WTC11 (cell line): ENCODE measurements at regions not wholly inside any gene's neighbourhood (a gene's known extent, or its start where the extent isn't known, plus 50 kb on each side); places are given as distances from the start of the nearest gene placed in this dataset.

Source experiments
- ATAC-seq: fragments of 200-7000 bp; cut with Tn5 transposase; 2 replicates; pipeline ENCODE4 v1.10.0; 2021; ENCODE audit warnings: mild to moderate bottlenecking, moderate library complexity
- CTCF ChIA-PET: fragments of 300-600 bp; sonication (Branson Sonifier 250); formaldehyde crosslinking; loops from one replicate; lab custom pipeline; 2021; ENCODE audit warnings: antibody characterized with exemption; lab: Charles Lee
- POLR2A ChIA-PET: fragments of 350-600 bp; sonication (Branson Sonifier 250); formaldehyde crosslinking; loops from one replicate; lab custom pipeline; 2021; ENCODE audit warnings: antibody characterized with exemption; lab: Charles Lee
- DNase-seq: peaks from one replicate; pipeline ENCODE4 v3.0.0; 2021; ENCODE audit warnings: low spot score
- H3K27ac Mint-ChIP-seq: 2 replicates; pipeline ENCODE4 v1.8.0; 2021; ENCODE audit warnings: mixed read lengths
- H3K27me3 Mint-ChIP-seq: 2 replicates; pipeline ENCODE4 v1.8.0; 2021; ENCODE audit warnings: low read depth, mild to moderate bottlenecking, moderate library complexity, mixed read lengths
- H3K36me3 Mint-ChIP-seq: 2 replicates; pipeline ENCODE4 v1.8.0; 2021; ENCODE audit warnings: mixed read lengths
- H3K4me1 Mint-ChIP-seq: 2 replicates; pipeline ENCODE4 v1.8.0; 2022; ENCODE audit warnings: mixed read lengths
- H3K4me3 Mint-ChIP-seq: 2 replicates; pipeline ENCODE4 v1.8.0; 2021; ENCODE audit warnings: mild to moderate bottlenecking, moderate library complexity, mixed read lengths
- H3K9me3 Mint-ChIP-seq: 2 replicates; pipeline ENCODE4 v1.8.0; 2021; ENCODE audit warnings: mixed read lengths
- EMX1 ChIP-seq: fragments of 250-450 bp; sonication (Bioruptor Pico); IDR thresholded peaks from 2 replicates; pipeline ENCODE4 v1.8.0; 2021; ENCODE audit warnings: mild to moderate bottlenecking
- ESRRA ChIP-seq: sonication (generic); formaldehyde crosslinking; IDR thresholded peaks from 2 replicates; pipeline ENCODE4 v1.8.1; 2022; ENCODE audit warnings: mild to moderate bottlenecking, missing genetic modification reagents, borderline replicate concordance
- FOXK1 ChIP-seq: sonication (generic); formaldehyde crosslinking; IDR thresholded peaks from 2 replicates; pipeline ENCODE4 v1.8.0; 2022; ENCODE audit warnings: mild to moderate bottlenecking, moderate library complexity, missing genetic modification reagents
- GTF2I ChIP-seq: fragments of 250-450 bp; sonication (Bioruptor Pico); conservative IDR thresholded peaks from 2 replicates; pipeline ENCODE4 v1.4.0; 2021; ENCODE audit warnings: mild to moderate bottlenecking
- IRF2 ChIP-seq: sonication (generic); formaldehyde crosslinking; IDR thresholded peaks from 2 replicates; pipeline ENCODE4 v1.8.0; 2022; ENCODE audit warnings: low read depth, missing genetic modification reagents, borderline replicate concordance
- MYBL2 ChIP-seq: sonication (generic); formaldehyde crosslinking; IDR thresholded peaks from 2 replicates; pipeline ENCODE4 v1.8.1; 2023; ENCODE audit warnings: mild to moderate bottlenecking, moderate library complexity, missing genetic modification reagents
- RELA ChIP-seq: sonication (generic); formaldehyde crosslinking; IDR thresholded peaks from 2 replicates; pipeline ENCODE4 v1.8.1; 2022; ENCODE audit warnings: missing genetic modification reagents, mild to moderate bottlenecking, borderline replicate concordance
- SMAD4 ChIP-seq: sonication (generic); formaldehyde crosslinking; IDR thresholded peaks from 2 replicates; pipeline ENCODE4 v1.8.0; 2022; ENCODE audit warnings: mild to moderate bottlenecking, missing genetic modification reagents
- SP1 ChIP-seq: sonication (generic); formaldehyde crosslinking; conservative IDR thresholded peaks from 2 replicates; pipeline ENCODE4 v1.8.1; 2022; ENCODE audit warnings: missing genetic modification reagents
- ZNF121 ChIP-seq: sonication (generic); formaldehyde crosslinking; IDR thresholded peaks from 2 replicates; pipeline ENCODE4 v1.8.0; 2023; ENCODE audit warnings: missing genetic modification reagents
- ZNF219 ChIP-seq: sonication (generic); formaldehyde crosslinking; IDR thresholded peaks from 2 replicates; pipeline ENCODE4 v1.8.0; 2023; ENCODE audit warnings: missing genetic modification reagents, mild to moderate bottlenecking, borderline replicate concordance
- TF ChIP-seq, protein P1 (sequence below): sonication (generic); formaldehyde crosslinking; IDR thresholded peaks from 2 replicates; pipeline ENCODE4 v1.8.0; 2023; ENCODE audit warnings: missing genetic modification reagents
- TF ChIP-seq, protein P2 (sequence below): sonication (generic); formaldehyde crosslinking; IDR thresholded peaks from 2 replicates; pipeline ENCODE4 v1.8.1; 2023; ENCODE audit warnings: mild to moderate bottlenecking, moderate library complexity, missing genetic modification reagents
- TF ChIP-seq, protein P3 (sequence below): sonication (generic); formaldehyde crosslinking; IDR thresholded peaks from 2 replicates; pipeline ENCODE4 v1.8.0; 2023; ENCODE audit warnings: missing genetic modification reagents, mild to moderate bottlenecking, borderline replicate concordance
- TF ChIP-seq, protein P4 (sequence below): sonication (generic); formaldehyde crosslinking; IDR thresholded peaks from 2 replicates; pipeline ENCODE4 v1.8.1; 2023; ENCODE audit warnings: mild to moderate bottlenecking, missing genetic modification reagents
- TF ChIP-seq, protein P5 (sequence below): sonication (generic); formaldehyde crosslinking; IDR thresholded peaks from 2 replicates; pipeline ENCODE4 v1.8.1; 2022; ENCODE audit warnings: low read depth, mild to moderate bottlenecking, moderate library complexity, missing genetic modification reagents, borderline replicate concordance
- TF ChIP-seq, protein P6 (sequence below): fragments of 250-450 bp; sonication (Bioruptor Pico); IDR thresholded peaks from 2 replicates; pipeline ENCODE4 v1.9.0; 2021; ENCODE audit warnings: mild to moderate bottlenecking, borderline replicate concordance
- TF ChIP-seq, protein P7 (sequence below): fragments of 200-600 bp; IDR thresholded peaks from 2 replicates; pipeline ENCODE4 v1.8.0; 2022; ENCODE audit warnings: antibody characterized with exemption

DNA sequence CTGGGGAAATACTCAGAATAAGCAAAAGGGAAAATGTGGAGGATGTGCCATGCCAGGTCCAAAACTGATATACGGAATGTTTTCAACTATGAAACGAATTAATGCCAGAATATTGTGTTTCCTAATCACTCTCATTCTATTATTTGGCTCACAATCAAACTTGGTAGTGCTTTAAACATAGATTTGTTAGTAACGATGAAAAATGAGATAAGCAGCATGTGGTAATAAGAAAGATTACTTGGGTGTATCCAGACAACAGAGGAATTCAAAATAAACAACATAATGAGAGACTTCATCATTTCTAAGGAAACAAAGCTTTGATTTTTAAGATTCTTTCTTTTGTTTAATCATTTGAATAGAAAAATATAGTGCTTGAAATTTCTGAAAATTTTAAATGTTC is 237.3 kb downstream of the TACR3 start (continued):
- TF ChIP-seq FOXK1 (no peak), EMX1 (CRISPR knock-in tag) (no peak)
- TF ChIP-seq, protein P1, sequence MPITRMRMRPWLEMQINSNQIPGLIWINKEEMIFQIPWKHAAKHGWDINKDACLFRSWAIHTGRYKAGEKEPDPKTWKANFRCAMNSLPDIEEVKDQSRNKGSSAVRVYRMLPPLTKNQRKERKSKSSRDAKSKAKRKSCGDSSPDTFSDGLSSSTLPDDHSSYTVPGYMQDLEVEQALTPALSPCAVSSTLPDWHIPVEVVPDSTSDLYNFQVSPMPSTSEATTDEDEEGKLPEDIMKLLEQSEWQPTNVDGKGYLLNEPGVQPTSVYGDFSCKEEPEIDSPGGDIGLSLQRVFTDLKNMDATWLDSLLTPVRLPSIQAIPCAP (CRISPR knock-in tag), result no peak

DNA sequence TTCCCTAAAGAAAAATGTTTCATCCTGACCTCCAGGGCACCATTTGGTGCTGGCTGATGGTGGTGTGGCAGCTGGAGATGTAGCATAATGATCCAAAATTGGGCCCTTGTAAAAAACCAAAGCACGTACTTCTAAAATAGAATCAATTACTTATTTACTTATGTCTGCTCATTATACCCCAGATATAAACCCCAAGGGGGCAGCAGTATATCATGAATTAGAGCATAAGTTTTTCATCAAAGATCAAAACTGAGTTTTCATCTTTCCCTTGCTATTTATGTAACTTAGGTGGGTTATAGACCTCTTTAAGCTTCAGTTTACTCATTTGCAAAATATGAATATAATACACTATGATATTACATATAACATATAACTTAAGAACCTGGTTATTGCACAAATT is 241.1 kb downstream of the TACR3 start:
- no peak for TF ChIP-seq ZNF219
- no peak for TF ChIP-seq SMAD4 (CRISPR knock-in tag)
- TF ChIP-seq, protein P2, sequence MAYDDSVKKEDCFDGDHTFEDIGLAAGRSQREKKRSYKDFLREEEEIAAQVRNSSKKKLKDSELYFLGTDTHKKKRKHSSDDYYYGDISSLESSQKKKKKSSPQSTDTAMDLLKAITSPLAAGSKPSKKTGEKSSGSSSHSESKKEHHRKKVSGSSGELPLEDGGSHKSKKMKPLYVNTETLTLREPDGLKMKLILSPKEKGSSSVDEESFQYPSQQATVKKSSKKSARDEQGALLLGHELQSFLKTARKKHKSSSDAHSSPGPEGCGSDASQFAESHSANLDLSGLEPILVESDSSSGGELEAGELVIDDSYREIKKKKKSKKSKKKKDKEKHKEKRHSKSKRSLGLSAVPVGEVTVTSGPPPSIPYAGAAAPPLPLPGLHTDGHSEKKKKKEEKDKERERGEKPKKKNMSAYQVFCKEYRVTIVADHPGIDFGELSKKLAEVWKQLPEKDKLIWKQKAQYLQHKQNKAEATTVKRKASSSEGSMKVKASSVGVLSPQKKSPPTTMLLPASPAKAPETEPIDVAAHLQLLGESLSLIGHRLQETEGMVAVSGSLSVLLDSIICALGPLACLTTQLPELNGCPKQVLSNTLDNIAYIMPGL, result no peak
- TF ChIP-seq, protein P3, sequence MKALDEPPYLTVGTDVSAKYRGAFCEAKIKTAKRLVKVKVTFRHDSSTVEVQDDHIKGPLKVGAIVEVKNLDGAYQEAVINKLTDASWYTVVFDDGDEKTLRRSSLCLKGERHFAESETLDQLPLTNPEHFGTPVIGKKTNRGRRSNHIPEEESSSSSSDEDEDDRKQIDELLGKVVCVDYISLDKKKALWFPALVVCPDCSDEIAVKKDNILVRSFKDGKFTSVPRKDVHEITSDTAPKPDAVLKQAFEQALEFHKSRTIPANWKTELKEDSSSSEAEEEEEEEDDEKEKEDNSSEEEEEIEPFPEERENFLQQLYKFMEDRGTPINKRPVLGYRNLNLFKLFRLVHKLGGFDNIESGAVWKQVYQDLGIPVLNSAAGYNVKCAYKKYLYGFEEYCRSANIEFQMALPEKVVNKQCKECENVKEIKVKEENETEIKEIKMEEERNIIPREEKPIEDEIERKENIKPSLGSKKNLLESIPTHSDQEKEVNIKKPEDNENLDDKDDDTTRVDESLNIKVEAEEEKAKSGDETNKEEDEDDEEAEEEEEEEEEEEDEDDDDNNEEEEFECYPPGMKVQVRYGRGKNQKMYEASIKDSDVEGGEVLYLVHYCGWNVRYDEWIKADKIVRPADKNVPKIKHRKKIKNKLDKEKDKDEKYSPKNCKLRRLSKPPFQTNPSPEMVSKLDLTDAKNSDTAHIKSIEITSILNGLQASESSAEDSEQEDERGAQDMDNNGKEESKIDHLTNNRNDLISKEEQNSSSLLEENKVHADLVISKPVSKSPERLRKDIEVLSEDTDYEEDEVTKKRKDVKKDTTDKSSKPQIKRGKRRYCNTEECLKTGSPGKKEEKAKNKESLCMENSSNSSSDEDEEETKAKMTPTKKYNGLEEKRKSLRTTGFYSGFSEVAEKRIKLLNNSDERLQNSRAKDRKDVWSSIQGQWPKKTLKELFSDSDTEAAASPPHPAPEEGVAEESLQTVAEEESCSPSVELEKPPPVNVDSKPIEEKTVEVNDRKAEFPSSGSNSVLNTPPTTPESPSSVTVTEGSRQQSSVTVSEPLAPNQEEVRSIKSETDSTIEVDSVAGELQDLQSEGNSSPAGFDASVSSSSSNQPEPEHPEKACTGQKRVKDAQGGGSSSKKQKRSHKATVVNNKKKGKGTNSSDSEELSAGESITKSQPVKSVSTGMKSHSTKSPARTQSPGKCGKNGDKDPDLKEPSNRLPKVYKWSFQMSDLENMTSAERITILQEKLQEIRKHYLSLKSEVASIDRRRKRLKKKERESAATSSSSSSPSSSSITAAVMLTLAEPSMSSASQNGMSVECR (CRISPR knock-in tag), result no peak
- TF ChIP-seq RELA, result no peak
- no peak for TF ChIP-seq ZNF121
- TF ChIP-seq ESRRA (CRISPR knock-in tag), result no peak
- no peak for DNase-seq
- peaks cover 6% of the 10 kb centered on the region; the same call in 1 of the 2 replicates for H3K27me3 Mint-ChIP-seq
- POLR2A ChIA-PET, result no interaction called here
- ATAC-seq, result no peak
- no peak overlapping the region for H3K27ac Mint-ChIP-seq
- no peaks in the 10 kb centered on the region for H3K36me3 Mint-ChIP-seq
- H3K9me3 Mint-ChIP-seq, result no peaks in the 10 kb centered on the region
- CTCF ChIA-PET, result no interaction called here
- no peak overlapping the region for H3K4me3 Mint-ChIP-seq
- no peaks in the 10 kb centered on the region; the same call in 1 of the 2 replicates for H3K4me1 Mint-ChIP-seq

DNA sequence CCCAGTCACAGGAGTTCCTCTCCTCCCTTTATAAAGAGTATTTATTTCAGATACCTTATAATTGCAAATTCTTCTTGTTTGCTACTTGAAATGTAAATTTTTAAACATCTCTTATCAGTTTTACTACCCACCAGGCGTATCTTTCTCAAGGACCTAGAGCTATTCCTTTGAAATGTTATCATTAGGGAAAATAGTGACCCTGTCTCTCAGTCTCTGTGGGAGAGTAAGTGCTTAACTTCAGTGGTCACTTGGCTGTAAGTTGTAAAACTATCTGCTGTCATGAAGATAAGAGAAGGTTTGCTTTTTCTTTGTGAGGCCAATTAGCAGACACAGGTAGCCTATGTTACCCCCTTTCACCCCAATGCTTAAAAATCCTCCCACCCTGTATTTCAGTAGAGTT is 241.6 kb downstream of the TACR3 start:
- DNase-seq (no peak), ATAC-seq (peak; percentile 64)
- POLR2A ChIA-PET, result no interaction called here
- no peaks in the 10 kb centered on the region for H3K9me3 Mint-ChIP-seq
- H3K36me3 Mint-ChIP-seq, result no peaks in the 10 kb centered on the region
- CTCF ChIA-PET, result no interaction called here
- H3K27me3 Mint-ChIP-seq, result peaks cover 6% of the 10 kb centered on the region; the same call in 1 of the 2 replicates
- H3K4me1 Mint-ChIP-seq, result no peaks in the 10 kb centered on the region; the same call in 1 of the 2 replicates
- no peak overlapping the region for H3K27ac Mint-ChIP-seq
- no peak overlapping the region for H3K4me3 Mint-ChIP-seq
- TF ChIP-seq SP1 (CRISPR knock-in tag) (no peak), MYBL2 (CRISPR knock-in tag) (no peak), GTF2I (CRISPR knock-in tag) (no peak), ZNF219 (no peak), IRF2 (CRISPR knock-in tag) (no peak), ZNF121 (no peak)
- TF ChIP-seq, protein P4, sequence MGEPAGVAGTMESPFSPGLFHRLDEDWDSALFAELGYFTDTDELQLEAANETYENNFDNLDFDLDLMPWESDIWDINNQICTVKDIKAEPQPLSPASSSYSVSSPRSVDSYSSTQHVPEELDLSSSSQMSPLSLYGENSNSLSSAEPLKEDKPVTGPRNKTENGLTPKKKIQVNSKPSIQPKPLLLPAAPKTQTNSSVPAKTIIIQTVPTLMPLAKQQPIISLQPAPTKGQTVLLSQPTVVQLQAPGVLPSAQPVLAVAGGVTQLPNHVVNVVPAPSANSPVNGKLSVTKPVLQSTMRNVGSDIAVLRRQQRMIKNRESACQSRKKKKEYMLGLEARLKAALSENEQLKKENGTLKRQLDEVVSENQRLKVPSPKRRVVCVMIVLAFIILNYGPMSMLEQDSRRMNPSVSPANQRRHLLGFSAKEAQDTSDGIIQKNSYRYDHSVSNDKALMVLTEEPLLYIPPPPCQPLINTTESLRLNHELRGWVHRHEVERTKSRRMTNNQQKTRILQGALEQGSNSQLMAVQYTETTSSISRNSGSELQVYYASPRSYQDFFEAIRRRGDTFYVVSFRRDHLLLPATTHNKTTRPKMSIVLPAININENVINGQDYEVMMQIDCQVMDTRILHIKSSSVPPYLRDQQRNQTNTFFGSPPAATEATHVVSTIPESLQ (CRISPR knock-in tag), result no peak
- TF ChIP-seq, protein P5, sequence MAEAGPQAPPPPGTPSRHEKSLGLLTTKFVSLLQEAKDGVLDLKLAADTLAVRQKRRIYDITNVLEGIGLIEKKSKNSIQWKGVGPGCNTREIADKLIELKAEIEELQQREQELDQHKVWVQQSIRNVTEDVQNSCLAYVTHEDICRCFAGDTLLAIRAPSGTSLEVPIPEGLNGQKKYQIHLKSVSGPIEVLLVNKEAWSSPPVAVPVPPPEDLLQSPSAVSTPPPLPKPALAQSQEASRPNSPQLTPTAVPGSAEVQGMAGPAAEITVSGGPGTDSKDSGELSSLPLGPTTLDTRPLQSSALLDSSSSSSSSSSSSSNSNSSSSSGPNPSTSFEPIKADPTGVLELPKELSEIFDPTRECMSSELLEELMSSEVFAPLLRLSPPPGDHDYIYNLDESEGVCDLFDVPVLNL, result no peak
- TF ChIP-seq, protein P6, sequence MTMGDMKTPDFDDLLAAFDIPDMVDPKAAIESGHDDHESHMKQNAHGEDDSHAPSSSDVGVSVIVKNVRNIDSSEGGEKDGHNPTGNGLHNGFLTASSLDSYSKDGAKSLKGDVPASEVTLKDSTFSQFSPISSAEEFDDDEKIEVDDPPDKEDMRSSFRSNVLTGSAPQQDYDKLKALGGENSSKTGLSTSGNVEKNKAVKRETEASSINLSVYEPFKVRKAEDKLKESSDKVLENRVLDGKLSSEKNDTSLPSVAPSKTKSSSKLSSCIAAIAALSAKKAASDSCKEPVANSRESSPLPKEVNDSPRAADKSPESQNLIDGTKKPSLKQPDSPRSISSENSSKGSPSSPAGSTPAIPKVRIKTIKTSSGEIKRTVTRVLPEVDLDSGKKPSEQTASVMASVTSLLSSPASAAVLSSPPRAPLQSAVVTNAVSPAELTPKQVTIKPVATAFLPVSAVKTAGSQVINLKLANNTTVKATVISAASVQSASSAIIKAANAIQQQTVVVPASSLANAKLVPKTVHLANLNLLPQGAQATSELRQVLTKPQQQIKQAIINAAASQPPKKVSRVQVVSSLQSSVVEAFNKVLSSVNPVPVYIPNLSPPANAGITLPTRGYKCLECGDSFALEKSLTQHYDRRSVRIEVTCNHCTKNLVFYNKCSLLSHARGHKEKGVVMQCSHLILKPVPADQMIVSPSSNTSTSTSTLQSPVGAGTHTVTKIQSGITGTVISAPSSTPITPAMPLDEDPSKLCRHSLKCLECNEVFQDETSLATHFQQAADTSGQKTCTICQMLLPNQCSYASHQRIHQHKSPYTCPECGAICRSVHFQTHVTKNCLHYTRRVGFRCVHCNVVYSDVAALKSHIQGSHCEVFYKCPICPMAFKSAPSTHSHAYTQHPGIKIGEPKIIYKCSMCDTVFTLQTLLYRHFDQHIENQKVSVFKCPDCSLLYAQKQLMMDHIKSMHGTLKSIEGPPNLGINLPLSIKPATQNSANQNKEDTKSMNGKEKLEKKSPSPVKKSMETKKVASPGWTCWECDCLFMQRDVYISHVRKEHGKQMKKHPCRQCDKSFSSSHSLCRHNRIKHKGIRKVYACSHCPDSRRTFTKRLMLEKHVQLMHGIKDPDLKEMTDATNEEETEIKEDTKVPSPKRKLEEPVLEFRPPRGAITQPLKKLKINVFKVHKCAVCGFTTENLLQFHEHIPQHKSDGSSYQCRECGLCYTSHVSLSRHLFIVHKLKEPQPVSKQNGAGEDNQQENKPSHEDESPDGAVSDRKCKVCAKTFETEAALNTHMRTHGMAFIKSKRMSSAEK (CRISPR knock-in tag), result no peak
- TF ChIP-seq, protein P7, sequence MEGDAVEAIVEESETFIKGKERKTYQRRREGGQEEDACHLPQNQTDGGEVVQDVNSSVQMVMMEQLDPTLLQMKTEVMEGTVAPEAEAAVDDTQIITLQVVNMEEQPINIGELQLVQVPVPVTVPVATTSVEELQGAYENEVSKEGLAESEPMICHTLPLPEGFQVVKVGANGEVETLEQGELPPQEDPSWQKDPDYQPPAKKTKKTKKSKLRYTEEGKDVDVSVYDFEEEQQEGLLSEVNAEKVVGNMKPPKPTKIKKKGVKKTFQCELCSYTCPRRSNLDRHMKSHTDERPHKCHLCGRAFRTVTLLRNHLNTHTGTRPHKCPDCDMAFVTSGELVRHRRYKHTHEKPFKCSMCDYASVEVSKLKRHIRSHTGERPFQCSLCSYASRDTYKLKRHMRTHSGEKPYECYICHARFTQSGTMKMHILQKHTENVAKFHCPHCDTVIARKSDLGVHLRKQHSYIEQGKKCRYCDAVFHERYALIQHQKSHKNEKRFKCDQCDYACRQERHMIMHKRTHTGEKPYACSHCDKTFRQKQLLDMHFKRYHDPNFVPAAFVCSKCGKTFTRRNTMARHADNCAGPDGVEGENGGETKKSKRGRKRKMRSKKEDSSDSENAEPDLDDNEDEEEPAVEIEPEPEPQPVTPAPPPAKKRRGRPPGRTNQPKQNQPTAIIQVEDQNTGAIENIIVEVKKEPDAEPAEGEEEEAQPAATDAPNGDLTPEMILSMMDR, result no peak
